Mucosa of rectum (tissue), 2 donors: ENCODE measurements at regions not wholly inside any gene's neighbourhood (a gene's known extent, or its start where the extent isn't known, plus 50 kb on each side); places are given as distances from the start of the nearest gene placed in this dataset.
"Not testable (repeated sequence)": the region's sequence is repeated elsewhere in the genome, so short reads cannot be mapped to it uniquely, and the experiment has no call there.

Experiments used
- H3K27ac ChIP-seq, 2 donors: one replicate each; pipeline ENCODE4 v1.7.0; 2013; ENCODE audit warnings: inconsistent platforms in 2 of 2, low read depth in 2 of 2, low read length in 2 of 2
- H3K27me3 ChIP-seq, 2 donors: one replicate each; pipeline ENCODE4 v1.7.0; 2013; ENCODE audit warnings: low read length in 2 of 2; ENCODE audit not compliant: control insufficient read depth in 2 of 2, insufficient read depth in 2 of 2
- H3K36me3 ChIP-seq, 2 donors: one replicate each; pipeline ENCODE4 v1.7.0; 2013; ENCODE audit warnings: low read length in 2 of 2; ENCODE audit not compliant: control insufficient read depth in 2 of 2, insufficient read depth in 2 of 2
- H3K4me1 ChIP-seq, 2 donors: one replicate each; pipeline ENCODE4 v1.7.0; 2013; ENCODE audit warnings: low read length in 2 of 2, mild to moderate bottlenecking in 1 of 2; ENCODE audit not compliant: control insufficient read depth in 2 of 2, insufficient read depth in 2 of 2
- H3K4me3 ChIP-seq, 2 donors: one replicate each; pipeline ENCODE4 v1.7.0; 2013; ENCODE audit warnings: low read length in 2 of 2
- H3K9ac ChIP-seq, 2 donors: one replicate each; pipeline ENCODE4 v1.7.0; 2013; ENCODE audit warnings: low read length in 2 of 2, low read depth in 1 of 2, mild to moderate bottlenecking in 1 of 2
- H3K9me3 ChIP-seq, 2 donors: one replicate each; pipeline ENCODE4 v1.7.0; 2013; ENCODE audit warnings: low read length in 2 of 2; ENCODE audit not compliant: control insufficient read depth in 2 of 2
- donor health status: healthy.
- donor health status: Normal muscosa, but diverticular disease.

GRCh38 chr1:218008296-218008695 is 276.8 kb upstream of the RRP15 start:
- not testable (repeated sequence) for H3K27me3 ChIP-seq, H3K9ac ChIP-seq, H3K36me3 ChIP-seq, H3K4me3 ChIP-seq, H3K4me1 ChIP-seq, H3K27ac ChIP-seq, H3K9me3 ChIP-seq

GRCh38 chr1:218015106-218015505 is 270.0 kb upstream of the RRP15 start:
- H3K4me1 ChIP-seq, H3K27ac ChIP-seq, H3K4me3 ChIP-seq, H3K9me3 ChIP-seq, H3K36me3 ChIP-seq, H3K9ac ChIP-seq, H3K27me3 ChIP-seq: not testable (repeated sequence)

GRCh38 chr1:218024211-218024720 is 260.8 kb upstream of the RRP15 start:
- H3K9me3 ChIP-seq, result no peaks in the 10 kb centered on the region
- no peaks in the 10 kb centered on the region for H3K36me3 ChIP-seq
- H3K9ac ChIP-seq, result no peak overlapping the region
- H3K27ac ChIP-seq, result no peak overlapping the region
- H3K4me3 ChIP-seq, result no peak overlapping the region
- H3K27me3 ChIP-seq, result no peaks in the 10 kb centered on the region
- no peaks in the 10 kb centered on the region for H3K4me1 ChIP-seq

- Histone ChIP-seq H3K27me3 (no peaks in the 10 kb centered on the region), H3K9me3 (no peaks in the 10 kb centered on the region), H3K4me1 (no peaks in the 10 kb centered on the region), H3K36me3 (no peaks in the 10 kb centered on the region), H3K27ac (no peak overlapping the region), H3K4me3 (no peak overlapping the region), H3K9ac (no peak overlapping the region)
Measured at GRCh38 chr1:218025454-218025853, 259.6 kb upstream of the RRP15 start.

GRCh38 chr1:218027152-218027551 is 257.9 kb upstream of the RRP15 start:
- no peaks in the 10 kb centered on the region for H3K27me3 ChIP-seq
- no peaks in the 10 kb centered on the region for H3K36me3 ChIP-seq
- H3K27ac ChIP-seq, result no peak overlapping the region
- no peaks in the 10 kb centered on the region for H3K4me1 ChIP-seq
- no peak overlapping the region for H3K9ac ChIP-seq
- no peaks in the 10 kb centered on the region for H3K9me3 ChIP-seq
- no peak overlapping the region for H3K4me3 ChIP-seq

GRCh38 chr1:218030846-218031245 is 254.2 kb upstream of the RRP15 start:
- Histone ChIP-seq H3K4me3 (no peak overlapping the region), H3K9ac (no peak overlapping the region), H3K9me3 (no peaks in the 10 kb centered on the region), H3K36me3 (no peaks in the 10 kb centered on the region), H3K4me1 (no peaks in the 10 kb centered on the region), H3K27ac (no peak overlapping the region), H3K27me3 (no peaks in the 10 kb centered on the region)

- H3K4me3 ChIP-seq, result no peak overlapping the region
Measured at GRCh38 chr1:218031901-218032300, 253.2 kb upstream of the RRP15 start.

GRCh38 chr1:218034468-218034867 is 250.6 kb upstream of the RRP15 start:
- Histone ChIP-seq H3K36me3 (no peaks in the 10 kb centered on the region), H3K4me3 (no peak overlapping the region), H3K27me3 (no peaks in the 10 kb centered on the region), H3K27ac (no peak overlapping the region), H3K9ac (no peak overlapping the region), H3K4me1 (no peaks in the 10 kb centered on the region), H3K9me3 (no peaks in the 10 kb centered on the region)

More at GRCh38 chr1:218031901-218032300, 253.2 kb upstream of the RRP15 start:
- no peak overlapping the region for H3K9ac ChIP-seq
- no peaks in the 10 kb centered on the region for H3K4me1 ChIP-seq
- H3K27ac ChIP-seq, result no peak overlapping the region
- H3K27me3 ChIP-seq, result no peaks in the 10 kb centered on the region
- no peaks in the 10 kb centered on the region for H3K36me3 ChIP-seq
- H3K9me3 ChIP-seq, result no peaks in the 10 kb centered on the region

GRCh38 chr1:218048828-218049420 is 236.2 kb upstream of the RRP15 start:
- Histone ChIP-seq H3K27me3 (no peaks in the 10 kb centered on the region), H3K4me3 (no peak overlapping the region), H3K4me1 (no peaks in the 10 kb centered on the region), H3K27ac (no peak overlapping the region), H3K9me3 (no peaks in the 10 kb centered on the region), H3K9ac (no peak overlapping the region), H3K36me3 (no peaks in the 10 kb centered on the region)

- H3K9me3 ChIP-seq, result no peaks in the 10 kb centered on the region
Measured at GRCh38 chr1:218049641-218050040, 235.5 kb upstream of the RRP15 start.

GRCh38 chr1:218058730-218059129 is 226.4 kb upstream of the RRP15 start:
- H3K9ac ChIP-seq, result no peak overlapping the region
- no peaks in the 10 kb centered on the region for H3K36me3 ChIP-seq
- H3K9me3 ChIP-seq, result no peaks in the 10 kb centered on the region
- H3K4me1 ChIP-seq, result no peaks in the 10 kb centered on the region
- H3K27ac ChIP-seq, result no peak overlapping the region
- H3K27me3 ChIP-seq, result no peaks in the 10 kb centered on the region
- no peak overlapping the region for H3K4me3 ChIP-seq

More at GRCh38 chr1:218049641-218050040, 235.5 kb upstream of the RRP15 start:
- no peak overlapping the region for H3K27ac ChIP-seq
- no peaks in the 10 kb centered on the region for H3K4me1 ChIP-seq
- no peaks in the 10 kb centered on the region for H3K36me3 ChIP-seq
- H3K27me3 ChIP-seq, result no peaks in the 10 kb centered on the region
- H3K9ac ChIP-seq, result no peak overlapping the region
- H3K4me3 ChIP-seq, result no peak overlapping the region
